Endodermal cell (in vitro differentiated cells): ENCODE measurements at regions not wholly inside any gene's neighbourhood (a gene's known extent, or its start where the extent isn't known, plus 50 kb on each side); places are given as distances from the start of the nearest gene placed in this dataset.

Experiments used
- DNase-seq: peaks from one replicate; pipeline ENCODE4 v3.0.0-alpha.2; 2017
- H3K27ac ChIP-seq: 2 replicates; pipeline ENCODE4 v1.5.1; 2013; ENCODE audit warnings: mild to moderate bottlenecking, low read depth, low read length, moderate library complexity
- H3K27me3 ChIP-seq: 2 replicates; pipeline ENCODE4 v1.6.1; 2013; ENCODE audit warnings: mild to moderate bottlenecking, low read length, moderate library complexity; ENCODE audit not compliant: insufficient read depth, control insufficient read depth, poor library complexity, severe bottlenecking
- H3K36me3 ChIP-seq: 2 replicates; pipeline ENCODE4 v1.7.0; 2013; ENCODE audit warnings: mild to moderate bottlenecking, low read length, moderate library complexity; ENCODE audit not compliant: control insufficient read depth, insufficient read depth
- H3K4me1 ChIP-seq: one replicate; pipeline ENCODE4 v1.7.0; 2013; ENCODE audit warnings: low read length; ENCODE audit not compliant: control insufficient read depth, insufficient read depth
- H3K4me3 ChIP-seq: 2 replicates; pipeline ENCODE4 v1.5.1; 2013; ENCODE audit warnings: mild to moderate bottlenecking, low read length, moderate library complexity
- H3K9ac ChIP-seq: 2 replicates; pipeline ENCODE4 v1.6.1; 2013; ENCODE audit warnings: mild to moderate bottlenecking, low read length, moderate library complexity; ENCODE audit not compliant: poor library complexity, severe bottlenecking; ENCODE audit errors: extremely low read depth
- H3K9me3 ChIP-seq: 2 replicates; pipeline ENCODE4 v1.6.1; 2013; ENCODE audit warnings: mild to moderate bottlenecking, low read length, moderate library complexity; ENCODE audit not compliant: control insufficient read depth
- H3K27ac Mint-ChIP-seq: 2 replicates; pipeline ENCODE4 v1.8.0; 2020; ENCODE audit warnings: mixed read lengths
- H3K27me3 Mint-ChIP-seq: 2 replicates; pipeline ENCODE4 v1.8.0; 2021; ENCODE audit warnings: mild to moderate bottlenecking, mixed read lengths; ENCODE audit not compliant: insufficient read depth
- H3K36me3 Mint-ChIP-seq: 2 replicates; pipeline ENCODE4 v1.8.0; 2020; ENCODE audit warnings: low read depth, mixed read lengths
- H3K4me1 Mint-ChIP-seq: 2 replicates; pipeline ENCODE4 v1.8.0; 2020; ENCODE audit warnings: mixed read lengths
- H3K4me3 Mint-ChIP-seq: 2 replicates; pipeline ENCODE4 v1.8.0; 2020; ENCODE audit warnings: mild to moderate bottlenecking, moderate library complexity, mixed read lengths
- H3K9me3 Mint-ChIP-seq: 2 replicates; pipeline ENCODE4 v1.8.0; 2020; ENCODE audit warnings: mild to moderate bottlenecking, mixed read lengths
- WGBS, 2 experiments: methylation state at CpG; one replicate each; pipeline versions ENCODE4 v1.1.5 to v1.1.7; 2013; ENCODE audit warnings: missing lambda C conversion rate in 2 of 2, mixed read lengths in 1 of 2; ENCODE audit not compliant: insufficient coverage in 1 of 2, insufficient read length in 1 of 2; 5-methylcytosine and 5-hydroxymethylcytosine counted together
- TF ChIP-seq, protein P1 (sequence below): fragments of 200-600 bp; sonication (generic); conservative IDR thresholded peaks from 2 replicates; pipeline ENCODE4 v1.5.0; 2021; ENCODE audit warnings: antibody characterized with exemption, mild to moderate bottlenecking

DNA sequence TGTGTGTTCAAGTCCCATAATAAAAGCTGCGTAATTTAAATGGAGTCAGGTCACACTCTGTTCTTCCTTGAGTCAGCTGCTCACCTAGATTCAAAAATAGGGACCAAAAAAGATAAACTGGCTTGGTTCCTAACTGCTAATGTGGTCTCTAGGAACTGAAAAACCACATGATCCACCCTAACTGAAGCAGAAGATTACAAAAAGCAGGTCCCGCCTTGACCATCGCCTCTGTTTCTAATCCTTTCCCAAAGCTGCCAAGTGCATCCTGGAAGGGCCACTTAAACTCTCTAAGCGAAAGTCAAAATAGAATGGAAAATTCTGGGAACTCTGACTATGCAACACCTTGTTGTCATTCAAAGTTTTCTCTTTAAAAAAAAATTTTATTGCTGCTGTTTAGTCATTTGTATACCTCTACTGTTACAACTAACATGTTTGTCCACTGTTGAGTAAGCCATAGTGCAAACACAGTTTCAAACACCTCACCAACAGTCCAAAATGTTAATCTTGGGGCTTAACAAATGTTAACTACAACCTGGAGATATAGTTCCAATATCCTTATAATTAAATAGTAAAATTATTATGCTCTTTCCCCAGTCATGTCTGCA is 88.9 kb upstream of the THBS1 start:
- TF ChIP-seq, protein P1, sequence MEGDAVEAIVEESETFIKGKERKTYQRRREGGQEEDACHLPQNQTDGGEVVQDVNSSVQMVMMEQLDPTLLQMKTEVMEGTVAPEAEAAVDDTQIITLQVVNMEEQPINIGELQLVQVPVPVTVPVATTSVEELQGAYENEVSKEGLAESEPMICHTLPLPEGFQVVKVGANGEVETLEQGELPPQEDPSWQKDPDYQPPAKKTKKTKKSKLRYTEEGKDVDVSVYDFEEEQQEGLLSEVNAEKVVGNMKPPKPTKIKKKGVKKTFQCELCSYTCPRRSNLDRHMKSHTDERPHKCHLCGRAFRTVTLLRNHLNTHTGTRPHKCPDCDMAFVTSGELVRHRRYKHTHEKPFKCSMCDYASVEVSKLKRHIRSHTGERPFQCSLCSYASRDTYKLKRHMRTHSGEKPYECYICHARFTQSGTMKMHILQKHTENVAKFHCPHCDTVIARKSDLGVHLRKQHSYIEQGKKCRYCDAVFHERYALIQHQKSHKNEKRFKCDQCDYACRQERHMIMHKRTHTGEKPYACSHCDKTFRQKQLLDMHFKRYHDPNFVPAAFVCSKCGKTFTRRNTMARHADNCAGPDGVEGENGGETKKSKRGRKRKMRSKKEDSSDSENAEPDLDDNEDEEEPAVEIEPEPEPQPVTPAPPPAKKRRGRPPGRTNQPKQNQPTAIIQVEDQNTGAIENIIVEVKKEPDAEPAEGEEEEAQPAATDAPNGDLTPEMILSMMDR = no peak
- Mint-ChIP-seq H3K27ac (no peak overlapping the region), H3K36me3 (no peaks in the 10 kb centered on the region), H3K4me3 (no peak overlapping the region), H3K27me3 (peaks cover 1% of the 10 kb centered on the region), H3K9me3 (no peaks in the 10 kb centered on the region), H3K4me1 (no peaks in the 10 kb centered on the region)
- H3K27me3 ChIP-seq = no peaks in the 10 kb centered on the region
- no peaks in the 10 kb centered on the region for H3K4me1 ChIP-seq
- no peak for DNase-seq
- WGBS, 2 experiments = 71 to 100% methylated on average over 1 to 4 of the region's 4 CpGs
- no peak overlapping the region for H3K9ac ChIP-seq
- H3K9me3 ChIP-seq = no peaks in the 10 kb centered on the region
- no peak overlapping the region for H3K4me3 ChIP-seq
- H3K27ac ChIP-seq = no peak overlapping the region
- H3K36me3 ChIP-seq = no peaks in the 10 kb centered on the region

DNA sequence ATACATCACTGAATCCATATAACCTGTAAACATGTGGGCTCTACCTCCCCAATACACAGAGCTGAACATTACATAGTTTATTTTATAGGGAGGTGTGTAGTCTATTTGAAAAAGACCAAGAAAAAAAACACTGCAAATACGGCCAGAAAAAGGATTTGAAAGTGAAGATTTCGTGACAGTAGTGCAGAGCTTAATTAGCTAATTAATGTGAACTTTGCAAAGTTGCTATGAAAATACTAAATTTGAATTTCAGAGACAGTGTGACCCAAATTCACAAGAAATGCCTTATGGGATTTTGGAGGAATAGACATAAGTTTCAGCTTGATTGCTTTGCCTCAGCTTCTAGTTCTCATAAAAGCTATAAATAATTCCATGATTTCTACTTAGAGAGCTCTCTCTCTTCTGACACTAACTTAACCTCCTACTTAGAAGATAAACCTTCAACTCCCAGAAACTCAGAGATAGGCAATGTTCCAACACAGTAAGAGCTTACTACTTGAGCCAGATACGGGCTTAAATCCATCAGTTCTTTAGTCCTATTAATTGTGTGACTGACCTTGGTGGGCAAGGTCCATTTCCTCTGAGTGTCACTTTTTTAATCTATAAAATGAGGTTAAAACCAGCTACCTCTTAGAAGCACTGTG is 87.3 kb upstream of the THBS1 start:
- TF ChIP-seq, protein P1 = no peak
- DNase-seq = no peak
- Histone ChIP-seq H3K36me3 (no peaks in the 10 kb centered on the region), H3K4me1 (no peaks in the 10 kb centered on the region), H3K9ac (no peak overlapping the region), H3K9me3 (no peaks in the 10 kb centered on the region), H3K4me3 (no peak overlapping the region), H3K27ac (no peak overlapping the region), H3K27me3 (no peaks in the 10 kb centered on the region)
- peaks cover 1% of the 10 kb centered on the region for H3K27me3 Mint-ChIP-seq
- no peak overlapping the region for H3K4me3 Mint-ChIP-seq
- WGBS, 2 experiments = 86 to 87% methylated on average over 3 of the region's 3 CpGs
- H3K27ac Mint-ChIP-seq = no peak overlapping the region
- H3K4me1 Mint-ChIP-seq = no peaks in the 10 kb centered on the region
- no peaks in the 10 kb centered on the region for H3K9me3 Mint-ChIP-seq
- no peaks in the 10 kb centered on the region for H3K36me3 Mint-ChIP-seq

DNA sequence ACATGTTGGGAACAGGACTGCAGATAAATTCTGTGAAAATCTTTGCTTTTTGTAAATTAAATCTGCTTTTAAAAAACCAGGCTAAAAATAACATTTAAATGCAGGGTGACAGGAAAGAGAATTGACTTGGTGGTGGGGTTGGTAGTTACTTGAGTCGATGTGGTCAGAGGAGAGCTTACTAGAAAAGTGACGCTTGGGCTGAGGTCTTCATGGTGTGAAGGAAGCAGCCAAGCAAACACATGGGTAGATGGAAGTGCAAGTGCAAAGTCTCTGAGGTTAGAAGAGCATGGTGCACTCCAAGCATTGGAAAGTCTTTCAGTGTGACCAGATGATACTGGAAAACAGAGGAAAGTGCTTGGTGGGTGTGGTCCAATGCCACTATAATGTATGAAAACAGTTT is 86.4 kb upstream of the THBS1 start:
- Mint-ChIP-seq H3K9me3 (no peaks in the 10 kb centered on the region), H3K27me3 (peaks cover 1% of the 10 kb centered on the region), H3K4me3 (no peak overlapping the region), H3K4me1 (no peaks in the 10 kb centered on the region), H3K27ac (no peak overlapping the region), H3K36me3 (no peaks in the 10 kb centered on the region)
- H3K9ac ChIP-seq = no peak overlapping the region
- no peaks in the 10 kb centered on the region for H3K9me3 ChIP-seq
- H3K27ac ChIP-seq = no peak overlapping the region
- 88 to 93% methylated on average over 2 of the region's 2 CpGs for WGBS, 2 experiments
- TF ChIP-seq, protein P1 = no peak
- H3K4me1 ChIP-seq = no peaks in the 10 kb centered on the region
- H3K27me3 ChIP-seq = no peaks in the 10 kb centered on the region
- no peak overlapping the region for H3K4me3 ChIP-seq
- H3K36me3 ChIP-seq = no peaks in the 10 kb centered on the region
- DNase-seq = no peak
